GM21786 (cell line): ENCODE measurements at regions not wholly inside any gene's neighbourhood (a gene's known extent, or its start where the extent isn't known, plus 50 kb on each side); places are given as distances from the start of the nearest gene placed in this dataset.

Source experiments
- ATAC-seq: cut with Tn5 transposase; IDR thresholded peaks from one replicate; pipeline ENCODE4 v1.9.1; 2021; ENCODE audit not compliant: unreplicated experiment

DNA sequence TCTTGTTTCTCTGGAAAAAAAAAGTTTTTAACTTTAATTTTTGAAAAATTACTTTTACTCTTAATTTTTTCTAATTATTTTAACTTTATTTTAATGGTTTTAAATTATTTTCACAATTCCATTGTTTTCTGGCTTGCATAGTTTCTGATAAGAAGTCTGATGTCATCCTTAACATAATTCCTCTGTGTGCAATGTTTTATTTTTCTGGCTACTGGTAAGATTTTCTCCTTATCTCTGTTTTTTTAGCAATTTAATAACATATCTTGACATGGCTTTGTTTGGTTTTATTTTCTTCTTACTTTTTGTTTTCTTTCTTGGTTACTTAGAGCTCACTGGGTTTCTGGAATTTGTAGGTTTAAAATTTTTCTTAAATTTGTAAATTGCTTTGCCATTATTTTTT is 114.8 kb downstream of the TBXT start:
- no peak for ATAC-seq

DNA sequence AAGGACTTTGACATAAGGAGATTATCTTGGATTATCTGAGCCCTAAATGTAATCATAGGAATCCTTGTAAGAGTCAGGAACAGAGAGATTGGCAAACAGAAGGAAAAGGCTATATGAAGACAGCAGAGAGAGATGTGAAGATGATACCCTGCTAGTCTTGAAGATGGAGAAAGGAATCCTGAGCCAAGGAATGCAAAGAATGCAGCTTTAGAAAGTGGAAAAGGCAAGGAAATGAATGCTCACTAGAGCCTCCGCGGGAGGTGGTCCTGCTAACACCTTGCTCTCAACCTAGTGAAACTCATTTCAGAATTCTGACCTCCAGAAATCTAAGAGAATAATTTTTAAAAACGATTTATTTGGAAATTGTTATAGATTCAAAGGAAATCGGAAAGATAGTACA is 117.1 kb downstream of the TBXT start:
- no peak for ATAC-seq

DNA sequence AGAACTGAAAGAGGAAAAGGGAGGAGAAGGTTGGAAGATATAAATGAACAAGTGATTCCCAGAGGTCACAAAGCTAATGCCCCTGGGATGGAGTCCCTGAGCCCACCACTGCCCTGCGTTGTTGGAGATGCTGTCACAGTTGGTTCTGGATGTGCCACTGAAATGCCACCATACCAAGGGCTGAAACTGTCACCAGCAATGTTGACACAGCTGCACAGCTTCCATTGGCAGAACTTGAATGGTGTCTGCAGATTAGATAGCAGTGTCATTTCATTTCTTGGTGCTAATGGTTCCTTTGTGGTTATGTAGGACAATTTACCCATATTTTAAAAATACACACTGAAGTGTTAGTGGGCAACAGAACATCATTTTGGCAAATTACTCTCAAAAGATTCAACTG is 120.7 kb downstream of the TBXT start:
- no peak for ATAC-seq

DNA sequence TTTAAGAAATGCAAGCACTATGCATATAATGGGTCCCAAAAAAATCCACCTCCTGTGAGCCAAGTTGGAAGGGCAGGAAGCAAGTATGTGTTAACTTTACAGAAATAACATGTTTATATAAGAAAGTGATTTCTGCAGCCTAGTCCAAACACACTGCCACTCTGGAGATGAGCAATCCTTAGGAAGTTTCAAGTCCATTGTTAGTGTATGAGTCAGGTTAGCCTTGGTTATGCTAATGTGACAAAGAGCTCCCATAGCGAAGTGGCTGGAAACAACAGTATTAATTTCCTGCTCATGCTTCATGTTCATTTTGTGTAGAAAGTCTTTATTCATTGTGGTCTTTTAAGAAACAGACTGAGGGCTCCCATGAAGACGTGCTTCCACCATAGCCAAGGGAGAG is 121.4 kb downstream of the TBXT start:
- no peak for ATAC-seq

DNA sequence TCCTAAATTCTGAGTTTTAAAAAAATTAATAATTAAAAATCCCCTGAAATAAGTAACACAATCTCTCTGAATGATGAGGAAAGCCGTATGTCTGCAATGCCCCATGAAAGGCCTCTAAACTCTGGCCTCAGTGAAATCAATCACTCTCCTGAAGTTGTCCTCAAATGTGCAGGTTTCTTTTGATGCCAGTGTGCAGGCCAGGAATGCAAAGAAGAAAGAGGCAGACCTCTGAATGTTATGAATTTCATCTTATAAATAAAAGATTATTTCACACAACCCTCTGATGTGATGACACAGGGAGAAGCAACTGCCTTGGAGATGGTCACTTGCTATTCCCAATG is 121.8 kb downstream of the TBXT start:
- no peak for ATAC-seq

DNA sequence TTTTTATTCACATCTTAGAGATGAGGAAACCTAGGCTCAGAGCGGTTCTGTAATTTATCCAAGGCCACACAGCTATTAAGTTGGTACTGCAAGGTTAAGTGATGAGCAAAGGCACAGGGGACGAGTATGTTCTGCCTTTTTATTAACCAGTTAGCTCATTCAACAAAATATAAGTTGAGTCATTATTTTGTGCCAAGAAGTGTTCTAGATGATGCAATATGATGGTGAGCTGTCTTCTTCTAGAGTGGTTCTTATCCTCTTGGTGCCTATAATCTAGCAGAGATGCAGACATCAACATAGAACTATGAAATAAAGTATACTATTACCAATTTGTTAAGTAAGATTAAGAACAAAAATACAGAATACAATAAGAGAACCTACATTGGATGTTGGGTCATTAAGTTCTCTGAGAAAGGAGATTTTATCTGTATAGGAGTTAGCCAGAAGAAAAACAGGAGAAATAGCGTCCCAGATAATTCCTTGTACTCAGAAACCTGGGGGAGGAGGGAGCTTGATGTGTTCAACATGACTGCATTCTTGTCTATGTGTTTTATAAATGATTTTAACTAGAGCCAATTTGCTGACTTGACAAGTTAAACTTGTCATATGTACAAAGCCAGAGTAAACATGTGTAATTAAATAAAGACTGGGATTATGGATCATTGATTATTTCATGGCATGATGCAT is 122.3 kb downstream of the TBXT start:
- ATAC-seq, result no peak

DNA sequence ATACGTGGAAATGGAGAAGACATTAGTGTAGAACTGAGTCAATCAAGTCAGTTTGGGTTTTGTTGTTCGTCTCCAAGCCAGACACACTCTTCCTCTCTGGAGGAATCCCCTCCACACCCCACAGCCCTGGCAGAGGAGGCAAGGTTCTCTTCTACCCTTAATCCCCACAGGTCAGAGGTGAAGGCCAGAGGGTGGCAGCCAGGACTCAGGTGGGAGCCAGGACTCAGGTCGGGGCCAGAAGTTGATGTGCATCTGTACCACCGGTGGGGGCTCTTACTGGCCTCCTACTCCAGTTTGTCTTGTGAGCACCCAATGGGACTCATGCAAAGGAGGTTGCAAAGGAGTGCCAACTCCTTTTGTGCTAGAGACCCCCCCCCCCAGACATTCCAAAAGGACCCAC is 126.4 kb downstream of the TBXT start:
- no peak for ATAC-seq

DNA sequence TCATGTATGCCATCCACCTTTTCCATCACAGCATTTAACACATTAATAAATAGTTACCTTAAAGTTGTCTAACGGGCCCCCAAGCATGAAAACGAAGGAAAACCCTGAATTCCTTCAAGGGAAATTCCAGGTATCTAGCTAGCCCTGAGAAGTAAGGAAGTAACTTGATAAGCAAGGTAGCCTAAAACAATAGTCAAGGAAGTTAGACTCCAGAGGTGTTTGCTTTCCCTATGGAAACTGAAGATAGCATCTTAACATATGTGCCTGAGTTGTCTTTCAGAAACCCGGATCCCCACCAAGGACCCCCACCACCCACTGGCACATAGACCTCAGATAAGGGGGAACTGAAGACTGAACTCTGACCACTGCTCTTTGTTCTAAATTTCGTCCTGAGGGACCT is 127.4 kb downstream of the TBXT start:
- ATAC-seq, result no peak

DNA sequence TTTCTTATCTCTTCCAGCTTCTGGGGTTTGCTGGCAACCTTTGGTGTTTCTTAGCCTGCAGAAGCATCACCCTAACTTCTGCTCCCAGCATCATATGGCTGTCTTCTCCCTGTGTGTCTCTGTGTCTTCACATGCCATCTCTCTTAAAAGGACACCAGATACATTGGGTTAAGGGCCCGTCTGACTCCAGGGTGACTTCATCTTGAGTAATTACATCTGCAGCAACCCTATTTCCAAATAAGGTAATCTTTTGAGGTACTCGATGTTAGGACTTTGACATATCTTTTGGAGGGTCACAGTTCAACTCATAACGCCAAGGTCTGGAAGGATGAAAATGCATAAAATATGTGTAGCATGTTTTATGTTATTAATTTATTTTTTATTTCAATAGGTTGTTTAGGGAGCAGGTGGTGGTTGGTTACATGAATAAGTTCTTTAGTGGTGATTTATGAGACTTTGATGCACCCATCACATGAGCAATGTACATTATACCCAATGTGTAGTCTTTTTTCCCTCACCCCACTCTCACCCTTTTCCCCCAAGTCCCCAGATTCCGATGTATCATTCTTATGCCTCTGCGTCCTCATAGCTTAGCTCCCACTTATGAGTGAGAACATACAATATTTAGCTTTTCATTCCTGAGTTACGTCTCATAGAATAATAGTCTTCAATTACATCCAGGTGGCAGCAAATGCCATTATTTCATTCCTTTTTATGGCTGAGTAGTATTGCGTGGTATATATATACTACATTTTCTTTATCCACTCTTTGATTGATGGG is 131.1 kb downstream of the TBXT start:
- ATAC-seq, result no peak

DNA sequence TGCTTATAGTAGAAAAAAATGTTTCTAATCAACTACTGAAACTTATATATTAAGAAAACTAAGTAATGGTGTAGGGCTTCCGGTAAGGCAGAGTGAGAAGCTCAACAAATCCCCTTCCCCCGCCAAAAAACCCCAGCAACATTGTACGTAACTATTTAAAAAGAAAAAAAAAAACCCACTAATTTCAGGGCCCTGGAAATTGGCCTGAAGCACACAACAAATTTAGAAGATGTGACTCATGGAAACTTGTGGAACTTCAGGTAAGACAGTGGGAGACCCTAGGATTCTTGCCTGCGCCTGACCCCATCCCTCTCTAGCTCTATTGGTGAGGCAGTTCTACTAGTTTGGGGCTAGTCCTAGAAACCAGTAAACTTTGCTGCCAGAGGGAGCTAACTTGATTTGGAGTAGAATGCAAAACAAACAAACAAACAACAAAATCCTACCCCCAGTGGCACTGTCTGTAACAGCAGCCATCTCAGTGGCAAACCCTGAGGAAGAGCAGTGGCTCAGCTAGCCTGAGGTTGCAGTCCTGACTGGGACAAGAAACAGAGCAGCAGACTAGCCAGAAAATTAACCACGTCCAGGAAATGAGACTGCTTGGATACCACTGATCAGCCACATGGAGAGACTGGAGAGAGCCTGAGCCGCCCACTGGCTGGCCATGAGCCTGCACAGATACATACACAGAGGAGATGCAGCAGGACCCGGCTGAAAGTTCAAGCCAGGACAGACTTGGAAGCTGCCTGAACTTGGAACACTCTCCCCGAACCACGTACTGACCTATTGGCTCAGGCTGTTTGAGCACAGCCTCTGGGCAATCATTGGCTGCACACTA is 135.1 kb downstream of the TBXT start:
- ATAC-seq, result no peak

DNA sequence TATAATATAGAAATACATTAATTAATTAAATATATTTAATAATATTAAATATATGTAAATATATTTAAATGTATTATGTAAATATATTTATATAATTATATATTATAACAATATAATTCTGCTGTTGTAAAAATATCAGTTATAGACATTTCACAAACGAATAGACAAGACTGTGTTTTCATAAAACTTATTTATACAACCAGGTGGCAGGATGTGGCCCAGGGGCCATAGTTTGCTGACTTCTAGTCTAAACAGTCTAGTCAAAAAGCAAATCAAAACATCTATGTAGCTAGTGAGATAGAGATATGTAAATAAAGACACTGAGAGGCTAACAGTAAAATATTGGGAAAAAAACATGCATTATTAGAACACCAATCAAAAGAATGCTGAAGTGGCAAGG is 136.4 kb downstream of the TBXT start:
- no peak for ATAC-seq

DNA sequence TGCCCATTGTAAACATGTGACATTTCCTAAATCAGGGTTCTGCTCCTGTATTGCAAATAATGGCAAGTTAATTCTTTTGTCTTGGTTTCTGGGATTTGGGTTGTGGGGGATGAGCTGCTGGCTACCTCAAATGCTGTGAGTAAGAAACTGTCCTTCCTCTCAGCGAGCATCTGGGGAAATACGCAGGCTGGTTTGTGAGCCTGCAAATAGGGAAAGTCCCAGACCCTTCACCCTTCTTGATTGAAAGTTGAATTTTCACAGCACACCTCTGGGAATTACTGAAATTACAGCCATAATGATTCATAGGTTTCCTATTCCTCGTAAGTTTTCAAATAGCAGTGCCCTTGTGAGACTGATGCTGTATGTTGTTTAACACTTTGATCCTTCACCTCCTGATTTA is 138.1 kb downstream of the TBXT start:
- ATAC-seq, result peak; percentile 57

DNA sequence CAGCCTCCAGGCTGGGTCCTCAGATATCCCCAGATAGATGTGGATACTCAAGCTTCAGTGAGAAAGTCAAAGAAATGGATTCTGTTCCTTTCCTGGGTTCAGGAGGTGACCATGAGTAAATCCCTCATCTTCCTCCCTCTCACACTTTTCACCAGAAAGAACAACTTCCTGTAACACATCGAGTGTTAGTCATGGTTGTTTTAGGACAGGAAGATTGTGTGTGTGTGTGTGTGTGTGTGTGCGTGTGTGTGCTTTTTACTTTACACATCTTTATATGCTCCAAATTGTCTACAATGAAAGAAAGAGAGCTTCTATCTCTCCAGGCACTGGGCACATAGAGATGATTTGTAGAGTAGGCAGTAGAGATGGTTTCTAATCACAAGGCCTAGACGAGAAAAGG is 139.9 kb downstream of the TBXT start:
- no peak for ATAC-seq

DNA sequence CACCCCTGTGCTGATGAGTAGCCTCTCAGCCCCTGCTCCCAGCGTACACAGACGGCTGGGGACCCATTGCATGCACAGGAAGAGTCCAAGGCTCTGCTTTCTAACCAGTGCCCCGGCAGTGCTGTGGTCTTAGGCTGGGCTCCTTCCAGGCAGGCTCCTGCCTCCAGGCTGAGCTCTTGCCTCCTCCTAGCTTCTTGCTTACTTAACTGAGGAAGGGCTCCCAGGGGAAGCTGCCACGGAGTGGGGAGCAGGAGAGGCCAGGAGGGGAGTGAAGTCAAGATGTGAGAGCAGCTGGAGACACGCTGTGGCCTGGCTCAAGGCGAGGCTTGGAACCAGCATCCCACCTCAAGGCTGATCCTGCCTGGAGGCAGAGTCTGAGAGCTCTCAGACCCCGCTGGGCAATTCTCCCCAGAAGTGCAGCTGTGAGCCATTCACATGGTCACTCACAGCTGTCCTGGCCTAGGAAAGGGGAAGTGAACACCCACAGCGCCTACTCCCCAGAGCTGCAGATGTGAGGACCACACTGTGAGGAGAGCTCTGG is 141.0 kb downstream of the TBXT start:
- no peak for ATAC-seq

DNA sequence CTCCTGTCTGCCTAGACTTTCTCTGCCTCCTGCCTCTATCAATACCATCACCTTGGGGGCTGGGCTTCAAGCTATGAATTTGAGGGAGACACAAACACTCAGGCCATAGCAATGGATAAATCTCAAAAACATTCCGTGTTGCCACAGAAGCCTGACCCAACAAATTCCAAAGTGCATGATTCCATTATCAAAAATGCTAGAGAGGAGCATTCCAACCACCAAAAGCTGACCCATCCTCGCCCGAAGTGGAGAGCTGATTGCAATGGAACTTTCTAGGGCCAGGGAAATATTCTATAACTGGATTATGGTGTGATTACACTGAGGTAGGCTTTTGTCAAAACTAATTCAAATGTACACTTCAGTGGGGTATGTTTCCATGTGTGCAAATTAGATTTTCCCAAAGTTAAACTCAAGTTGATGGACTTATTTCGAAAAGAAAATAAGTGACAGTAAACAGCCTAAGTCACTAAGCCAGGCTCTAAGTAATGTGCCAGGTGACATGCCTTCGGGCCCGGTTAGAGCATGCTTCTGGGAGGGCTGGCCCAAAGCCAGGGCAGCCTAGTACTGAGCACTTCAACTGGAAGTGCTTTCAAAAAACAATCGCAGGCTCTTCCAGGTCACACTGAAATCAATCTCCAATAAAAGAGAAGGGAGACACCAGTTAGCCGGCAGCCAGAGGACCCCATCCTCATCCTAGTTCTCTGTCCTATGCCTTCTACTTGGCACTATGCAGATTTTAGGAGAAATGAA is 142.3 kb downstream of the TBXT start:
- no peak for ATAC-seq

DNA sequence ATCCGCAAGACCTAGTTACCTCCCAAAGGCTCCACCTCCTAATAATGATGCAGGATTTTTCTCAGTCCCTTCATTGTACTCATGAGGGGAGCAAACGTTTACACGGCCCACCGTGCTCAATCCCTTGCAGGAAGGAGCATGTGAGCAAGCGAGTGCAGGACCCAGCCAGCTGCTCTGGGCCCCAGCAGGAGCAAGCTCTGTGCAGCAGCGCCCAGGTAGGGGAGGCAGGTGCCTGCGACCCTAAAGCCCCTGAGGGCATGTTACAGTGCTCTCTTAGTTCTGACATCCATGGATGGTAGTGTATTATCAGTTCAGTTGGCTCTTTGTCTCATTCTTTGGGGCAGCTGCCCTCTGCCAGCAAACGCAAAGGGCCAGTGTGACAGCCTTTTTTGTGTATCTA is 143.4 kb downstream of the TBXT start:
- no peak for ATAC-seq

DNA sequence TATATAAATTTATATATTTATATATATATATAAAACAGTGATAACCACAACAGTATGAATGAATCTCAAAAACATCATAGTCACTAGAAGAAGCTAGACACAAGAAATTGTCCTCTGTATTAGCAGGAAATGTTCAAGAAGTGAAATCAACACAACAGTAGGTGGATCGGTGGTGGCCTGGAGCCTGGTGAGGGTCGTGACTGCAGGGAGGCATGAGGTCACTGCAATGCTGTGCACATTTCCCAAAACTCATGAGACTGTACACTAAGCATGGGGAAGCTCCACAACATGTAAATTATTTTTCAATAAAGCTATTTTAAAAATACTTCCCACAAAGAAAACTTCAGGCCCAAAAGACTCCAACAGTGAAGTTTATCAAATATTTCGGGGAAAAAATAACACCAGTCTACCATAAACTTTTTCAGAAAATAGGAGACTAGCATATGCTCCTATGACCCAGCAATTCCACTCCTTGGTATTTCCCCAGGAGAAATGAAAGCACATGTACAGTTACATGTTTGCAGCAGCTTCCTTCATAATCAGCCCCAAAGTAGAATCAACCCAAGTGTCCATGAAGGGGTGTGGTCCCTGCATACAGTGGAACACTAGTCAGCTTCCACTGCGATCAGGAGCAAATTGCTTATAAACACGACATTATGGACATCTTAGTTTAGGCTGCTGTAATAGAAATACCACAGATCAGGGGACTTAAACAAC is 144.2 kb downstream of the TBXT start:
- ATAC-seq, result no peak

DNA sequence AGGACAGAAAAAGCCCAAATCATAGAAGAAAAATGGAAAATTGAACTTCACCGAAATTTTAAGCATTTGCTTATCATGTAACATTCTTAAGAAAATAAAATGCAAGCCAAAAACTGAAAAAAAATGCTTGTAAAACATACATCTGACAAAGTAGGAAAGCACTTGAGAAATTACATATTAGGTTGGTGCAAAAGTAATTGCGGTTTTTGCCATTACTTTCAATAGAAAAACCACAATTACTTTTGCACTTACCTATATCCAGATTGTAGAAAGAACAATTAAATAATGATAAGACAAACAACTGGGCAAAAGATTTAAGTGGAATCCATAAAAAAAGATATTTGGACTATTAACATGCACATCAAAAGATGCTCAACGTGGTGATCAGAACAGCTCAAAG is 146.2 kb downstream of the TBXT start:
- no peak for ATAC-seq

DNA sequence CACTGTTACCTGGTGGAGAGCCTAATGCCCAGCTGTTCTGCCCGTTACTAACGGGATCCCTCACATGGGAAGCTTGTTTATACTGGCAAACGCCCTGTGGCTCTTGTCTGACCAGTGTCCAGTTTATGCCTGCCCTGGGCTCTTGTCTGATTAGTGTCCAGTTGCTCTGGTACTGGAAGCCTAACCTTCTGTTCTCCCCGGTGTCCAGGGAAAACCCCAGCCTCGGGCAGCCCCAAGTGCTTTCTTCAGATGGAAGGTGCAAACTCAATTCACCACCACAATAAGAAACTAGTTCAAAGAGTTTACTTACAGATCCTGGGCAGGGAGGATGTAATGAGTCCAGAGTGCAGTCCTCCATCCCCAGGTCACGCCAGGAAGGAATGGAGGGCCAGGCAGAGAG is 148.4 kb downstream of the TBXT start:
- no peak for ATAC-seq

DNA sequence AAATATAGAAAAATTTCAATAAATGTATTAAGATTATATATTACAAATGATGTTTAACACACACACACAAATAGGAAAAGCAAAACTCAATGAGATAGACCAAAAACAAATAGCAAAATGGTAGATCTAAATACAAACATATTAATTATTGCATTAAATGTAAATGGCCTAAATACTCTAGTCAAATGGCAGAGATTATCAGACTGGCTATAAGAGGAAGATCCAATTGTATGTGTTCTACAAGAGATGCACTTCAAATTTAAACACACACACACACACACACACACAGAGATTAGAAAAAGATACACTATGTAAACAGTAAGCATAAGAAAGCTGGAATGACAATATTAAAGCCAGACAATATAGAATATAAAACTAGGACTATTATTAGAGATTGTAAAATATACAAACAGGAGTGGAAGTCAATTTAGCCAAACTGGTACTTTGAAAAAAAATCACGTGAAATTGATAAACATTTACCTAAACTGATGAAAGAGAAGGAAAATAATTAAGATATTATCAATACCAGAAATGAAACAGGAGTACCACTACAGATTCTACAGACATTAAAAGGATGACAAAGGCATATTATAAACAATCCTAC is 150.5 kb downstream of the TBXT start:
- no peak for ATAC-seq
